GM19043 (cell line): ENCODE measurements at regions not wholly inside any gene's neighbourhood (a gene's known extent, or its start where the extent isn't known, plus 50 kb on each side); places are given as distances from the start of the nearest gene placed in this dataset.
"Not testable (repeated sequence)": the region's sequence is repeated elsewhere in the genome, so short reads cannot be mapped to it uniquely, and the experiment has no call there.

ENCODE experiments used
- ATAC-seq: cut with Tn5 transposase; IDR thresholded peaks from one replicate; pipeline ENCODE4 v1.9.1; 2021; ENCODE audit warnings: low read depth; ENCODE audit not compliant: unreplicated experiment

DNA sequence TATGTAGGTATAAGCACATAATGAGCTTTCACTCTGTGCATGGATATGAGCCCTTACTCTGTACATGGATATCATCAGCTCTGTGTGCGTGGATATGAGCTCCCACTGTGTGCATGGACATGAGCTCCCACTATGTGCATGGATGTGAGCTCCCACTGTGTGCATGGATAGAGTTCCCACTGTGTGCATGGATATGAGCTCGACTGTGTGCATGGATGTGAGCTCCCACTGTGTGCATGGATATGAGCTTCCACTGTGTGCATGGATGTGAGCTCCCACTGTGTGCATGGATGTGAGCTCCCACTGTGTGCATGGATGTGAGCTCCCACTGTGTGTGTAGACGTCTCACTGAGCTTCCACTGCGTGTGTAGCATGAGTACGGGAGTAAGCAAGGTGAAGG is 149.3 kb upstream of the ALKAL2 start:
- ATAC-seq, result no peak

DNA sequence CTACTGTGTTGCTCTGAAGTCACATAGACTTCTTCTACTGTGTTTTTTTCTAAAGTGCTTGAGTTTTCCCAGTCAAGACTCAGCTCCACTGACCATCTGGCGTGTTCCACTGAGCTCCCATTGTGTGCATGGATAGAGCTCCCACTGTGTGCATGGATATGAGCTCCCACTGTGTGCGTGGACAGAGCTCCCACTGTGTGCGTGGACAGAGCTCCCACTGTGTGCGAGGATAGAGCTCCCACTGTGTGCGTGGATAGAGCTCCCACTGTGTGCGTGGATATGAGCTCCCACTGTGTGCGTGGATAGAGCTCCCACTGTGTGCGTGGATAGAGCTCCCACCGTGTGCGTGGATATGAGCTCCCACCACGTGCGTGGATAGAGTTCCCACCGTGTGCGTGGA is 148.3 kb upstream of the ALKAL2 start:
- no peak for ATAC-seq

DNA sequence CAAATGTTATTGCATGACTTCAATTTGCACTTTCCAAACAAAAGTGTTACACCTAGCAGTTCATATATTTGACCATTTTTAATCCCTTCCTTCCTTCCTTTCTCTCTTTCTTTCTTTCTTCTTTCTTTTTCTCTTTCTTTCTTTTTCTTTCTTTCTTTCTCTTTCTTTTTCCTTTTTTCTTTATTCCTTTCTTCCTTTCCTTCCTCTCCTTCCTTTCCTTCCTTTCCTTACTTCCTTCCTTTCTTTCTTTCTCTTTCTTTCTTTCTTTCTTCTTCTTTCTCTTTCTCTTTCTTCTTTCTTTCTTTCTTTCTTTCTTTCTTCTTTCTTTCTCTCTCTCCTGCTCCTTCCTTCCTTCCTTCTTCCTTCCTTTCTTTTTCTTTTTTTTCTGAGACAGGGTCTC is 146.7 kb upstream of the ALKAL2 start:
- ATAC-seq, result no peak

DNA sequence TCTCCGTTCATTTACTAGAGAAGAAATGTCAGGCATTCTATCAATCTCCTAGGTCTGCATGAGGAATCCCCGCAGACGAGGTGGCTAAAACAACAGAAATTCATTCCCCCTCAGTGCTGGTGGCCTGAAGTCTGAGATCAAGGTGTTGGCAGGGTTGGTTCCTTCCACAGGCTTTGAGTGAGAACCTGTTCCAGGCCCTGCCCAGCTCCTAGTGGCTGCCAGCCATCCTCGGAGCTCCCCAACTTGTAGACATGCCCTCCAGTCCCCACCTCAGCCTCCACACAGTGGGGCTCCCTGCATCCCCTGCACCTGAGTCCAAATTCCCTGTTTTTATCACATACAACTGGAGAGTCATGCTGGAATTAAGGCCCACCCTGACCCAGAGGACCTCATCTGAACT is 145.3 kb upstream of the ALKAL2 start:
- ATAC-seq, result no peak

DNA sequence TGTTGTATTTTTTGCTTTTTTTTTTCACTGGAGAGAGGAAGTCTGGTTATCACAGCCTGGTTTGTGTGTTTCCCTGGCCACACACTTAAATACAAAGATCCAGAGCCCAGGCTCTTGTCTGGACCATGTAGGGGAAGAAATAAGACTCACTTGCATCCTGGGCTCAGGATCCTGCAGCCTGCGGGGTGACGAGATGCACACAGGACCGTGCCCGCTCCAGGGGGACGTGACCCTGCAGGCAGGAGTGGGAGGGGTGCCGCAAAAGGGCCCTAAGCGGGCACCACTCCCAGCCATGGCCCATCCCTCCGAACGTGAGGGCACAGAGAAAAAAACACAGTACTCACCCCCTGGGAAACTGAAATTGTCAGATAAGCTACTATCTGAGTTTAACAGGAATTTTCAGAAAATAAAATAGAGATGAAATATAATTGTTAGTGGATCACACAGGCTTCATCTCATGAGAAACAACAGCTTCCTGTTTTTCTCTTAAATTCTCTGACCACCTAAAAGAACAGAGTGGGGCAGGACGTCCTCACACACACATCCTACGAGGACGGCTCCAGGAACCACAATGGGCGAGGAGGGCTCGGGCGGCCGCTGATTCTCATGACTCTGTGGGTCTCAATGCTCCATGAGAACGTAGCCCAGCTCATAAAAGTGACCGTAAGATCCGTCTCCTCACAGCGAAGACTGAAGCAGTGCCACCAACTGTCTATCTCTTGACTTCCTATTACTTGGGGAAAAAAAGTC is 142.6 kb upstream of the ALKAL2 start:
- ATAC-seq, result no peak

DNA sequence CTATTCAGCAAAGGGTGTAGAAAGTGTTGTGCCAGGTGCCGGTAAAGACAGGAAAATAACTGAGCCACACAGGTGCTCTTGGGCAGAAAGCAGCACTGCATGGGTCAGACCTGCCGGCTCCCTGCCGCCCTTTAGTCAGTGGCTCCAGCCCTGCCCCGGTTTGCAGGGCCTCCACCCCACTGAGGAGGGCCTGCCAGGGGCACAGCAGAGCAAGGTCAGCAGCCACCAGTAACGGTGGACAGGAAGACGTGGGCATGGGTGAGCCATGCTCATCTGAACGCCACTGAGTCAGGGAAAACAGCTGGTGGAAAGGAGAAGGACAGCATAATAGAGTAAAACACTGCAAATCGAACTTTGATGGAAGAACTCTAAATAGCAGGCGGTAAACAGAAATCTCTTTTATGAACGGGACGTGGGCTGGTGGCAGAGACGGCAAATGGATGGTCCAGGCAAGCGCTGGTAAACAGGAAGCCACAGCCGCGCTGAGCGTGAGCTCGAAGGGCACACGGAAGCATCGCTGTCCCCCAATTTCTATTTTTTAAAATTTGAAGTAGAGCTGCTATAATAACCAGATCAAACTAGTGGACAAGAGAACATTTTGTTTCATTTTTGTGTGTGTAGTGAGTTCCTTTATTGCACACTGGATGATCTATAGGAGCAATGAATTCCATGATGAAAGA is 141.8 kb upstream of the ALKAL2 start:
- ATAC-seq, result no peak

DNA sequence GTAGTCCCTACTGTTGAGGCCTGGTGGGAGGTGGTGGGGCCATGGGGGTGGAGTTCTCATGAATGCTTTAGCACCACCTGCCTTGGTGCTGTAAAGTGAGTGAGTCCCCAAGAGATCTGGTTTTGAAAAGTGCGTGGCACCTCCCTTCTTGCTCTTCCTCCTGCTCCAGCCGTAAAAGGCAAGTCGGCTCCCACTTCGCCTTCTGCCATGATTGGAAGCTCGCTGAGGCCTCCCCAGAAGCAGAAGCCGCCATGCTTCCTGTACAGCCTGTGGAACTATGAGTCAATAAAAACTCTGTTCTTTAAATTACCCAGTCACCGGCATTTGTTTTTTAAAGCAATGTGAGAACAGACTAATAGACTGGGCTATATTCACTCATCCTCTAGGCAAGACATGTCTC is 141.3 kb upstream of the ALKAL2 start:
- no peak for ATAC-seq

DNA sequence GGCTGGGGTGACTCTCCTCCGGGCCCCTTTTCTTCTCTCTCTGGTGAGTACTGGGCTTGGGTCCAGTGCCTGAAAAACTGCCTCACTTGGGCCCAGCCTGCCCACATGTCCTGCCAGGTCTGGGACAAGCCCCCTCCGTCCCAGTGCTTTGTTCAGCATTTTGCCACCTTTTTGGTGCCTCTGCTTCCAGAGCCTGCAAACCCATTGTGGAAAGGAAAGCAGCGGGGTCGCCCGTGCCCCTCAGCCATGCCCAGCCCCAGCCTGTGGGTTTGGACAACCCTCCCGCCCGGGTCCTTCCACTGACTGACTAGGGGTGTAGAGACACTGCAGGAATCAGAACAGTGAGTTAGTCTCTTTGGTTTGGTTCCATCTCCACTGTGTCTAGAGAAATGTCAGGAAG is 140.7 kb upstream of the ALKAL2 start:
- no peak for ATAC-seq

DNA sequence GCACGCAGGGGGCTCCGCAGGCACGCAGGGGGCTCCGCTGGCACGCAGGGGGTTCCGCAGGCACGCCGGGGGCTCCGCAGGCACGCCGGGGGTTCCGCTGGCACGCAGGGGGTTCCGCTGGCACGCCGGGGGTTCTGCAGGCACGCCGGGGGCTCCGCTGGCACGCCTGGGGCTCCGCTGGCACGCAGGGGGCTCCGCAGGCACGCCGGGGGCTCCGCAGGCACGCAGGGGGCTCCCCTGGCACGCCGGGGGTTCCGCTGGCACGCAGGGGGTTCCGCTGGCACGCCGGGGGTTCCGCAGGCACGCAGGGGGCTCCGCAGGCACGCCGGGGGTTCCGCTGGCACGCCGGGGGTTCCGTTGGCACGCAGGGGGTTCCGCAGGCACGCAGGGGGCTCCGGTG is 138.8 kb upstream of the ALKAL2 start:
- not testable (repeated sequence) for ATAC-seq

DNA sequence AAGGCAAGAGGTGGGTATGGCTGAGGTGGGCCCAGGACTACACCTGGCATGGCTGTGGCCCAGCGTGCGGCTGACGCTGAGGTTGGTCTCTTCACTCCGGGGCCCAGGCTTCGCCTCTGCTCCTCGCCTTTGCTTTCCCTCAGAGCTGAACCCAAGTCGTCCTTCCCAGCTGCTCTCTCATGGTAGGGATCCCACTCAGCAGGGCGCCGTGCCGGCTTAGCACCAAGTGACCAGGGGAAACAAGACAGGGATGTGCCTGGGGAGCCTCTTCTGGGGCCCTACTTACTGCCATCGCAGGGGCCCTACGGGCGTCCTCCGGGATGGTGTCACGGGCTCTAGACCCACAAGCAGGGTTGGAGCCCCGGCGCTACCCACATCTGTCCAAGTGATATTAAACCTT is 138.1 kb upstream of the ALKAL2 start:
- ATAC-seq, result no peak

DNA sequence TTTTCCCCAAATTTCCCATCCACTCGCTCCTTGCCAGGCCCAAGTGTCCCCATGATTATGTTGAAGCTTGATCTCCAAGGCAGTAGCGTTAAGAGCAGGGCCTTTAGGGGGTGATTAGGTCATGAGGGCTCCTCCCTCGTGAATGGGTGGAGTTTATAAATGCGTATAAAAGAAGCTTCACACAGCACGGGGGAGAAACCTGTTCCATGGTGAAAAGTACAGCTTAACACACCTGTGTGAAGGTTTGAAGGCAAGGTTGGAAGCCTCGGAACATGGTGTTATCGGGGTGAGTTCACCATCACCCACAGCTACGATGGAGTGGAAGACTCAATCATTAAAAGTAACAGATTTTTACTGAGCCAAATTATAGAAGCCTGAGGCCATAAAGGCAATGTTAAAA is 137.4 kb upstream of the ALKAL2 start:
- no peak for ATAC-seq

DNA sequence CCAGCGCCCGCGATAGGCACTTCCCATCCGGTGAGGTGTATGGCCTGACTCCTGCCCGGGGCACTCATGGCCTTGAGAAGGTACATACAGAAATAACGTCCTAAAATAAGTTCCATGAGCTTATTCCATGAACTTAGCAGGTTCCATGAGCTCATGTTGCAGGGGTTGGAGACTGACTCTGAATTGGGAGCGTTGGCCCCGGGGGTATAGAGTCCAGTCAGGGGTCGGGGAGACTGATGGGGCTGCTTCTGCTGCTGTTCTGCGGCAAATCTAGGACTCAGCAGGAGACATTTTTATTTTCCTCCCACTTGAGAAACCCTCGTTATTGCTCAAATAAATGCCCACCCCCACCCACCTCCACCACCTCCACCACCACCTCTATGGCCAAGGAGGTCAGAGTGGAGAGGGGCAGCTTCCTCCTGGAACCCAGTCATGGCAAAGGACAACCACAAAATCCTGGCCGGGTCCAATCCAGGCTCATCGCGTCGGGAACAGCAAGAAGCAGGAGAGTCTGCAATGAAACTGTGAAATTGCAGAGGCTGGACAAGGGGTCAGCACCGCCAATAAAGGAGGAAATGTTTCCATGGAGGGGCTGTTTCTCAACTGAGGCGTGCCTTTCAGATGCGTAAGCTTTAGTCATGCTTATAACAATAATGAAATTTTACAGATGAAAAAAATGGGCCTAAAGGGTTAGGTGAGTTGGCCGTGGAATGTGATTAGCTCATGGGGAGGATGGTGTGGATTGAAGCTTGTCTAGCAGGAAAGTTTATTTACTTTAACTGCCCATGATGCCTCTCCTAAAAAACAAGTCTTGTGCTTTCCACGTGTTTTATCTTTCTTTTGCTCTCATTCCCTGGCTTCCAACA is 136.6 kb upstream of the ALKAL2 start:
- ATAC-seq, result no peak

DNA sequence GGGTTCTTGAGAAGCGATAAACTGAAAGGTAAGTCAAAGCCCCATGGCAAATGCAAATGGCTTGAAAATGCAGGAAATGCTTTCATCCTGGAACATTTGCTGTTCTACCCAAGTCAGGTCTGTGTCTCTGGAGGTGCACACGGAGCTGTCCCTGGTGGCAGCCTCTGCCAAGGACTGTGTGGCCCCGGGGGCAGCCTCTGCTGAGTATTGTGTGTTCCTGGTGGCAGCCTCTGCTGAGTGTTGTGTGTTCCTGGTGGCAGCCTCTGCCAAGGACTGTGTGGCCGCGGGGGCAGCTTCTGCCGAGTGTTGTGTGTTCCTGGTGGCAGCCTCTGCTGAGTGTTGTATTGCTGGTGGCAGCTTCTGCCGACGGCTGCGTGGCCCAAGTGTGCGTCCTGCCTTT is 135.6 kb upstream of the ALKAL2 start:
- no peak for ATAC-seq

DNA sequence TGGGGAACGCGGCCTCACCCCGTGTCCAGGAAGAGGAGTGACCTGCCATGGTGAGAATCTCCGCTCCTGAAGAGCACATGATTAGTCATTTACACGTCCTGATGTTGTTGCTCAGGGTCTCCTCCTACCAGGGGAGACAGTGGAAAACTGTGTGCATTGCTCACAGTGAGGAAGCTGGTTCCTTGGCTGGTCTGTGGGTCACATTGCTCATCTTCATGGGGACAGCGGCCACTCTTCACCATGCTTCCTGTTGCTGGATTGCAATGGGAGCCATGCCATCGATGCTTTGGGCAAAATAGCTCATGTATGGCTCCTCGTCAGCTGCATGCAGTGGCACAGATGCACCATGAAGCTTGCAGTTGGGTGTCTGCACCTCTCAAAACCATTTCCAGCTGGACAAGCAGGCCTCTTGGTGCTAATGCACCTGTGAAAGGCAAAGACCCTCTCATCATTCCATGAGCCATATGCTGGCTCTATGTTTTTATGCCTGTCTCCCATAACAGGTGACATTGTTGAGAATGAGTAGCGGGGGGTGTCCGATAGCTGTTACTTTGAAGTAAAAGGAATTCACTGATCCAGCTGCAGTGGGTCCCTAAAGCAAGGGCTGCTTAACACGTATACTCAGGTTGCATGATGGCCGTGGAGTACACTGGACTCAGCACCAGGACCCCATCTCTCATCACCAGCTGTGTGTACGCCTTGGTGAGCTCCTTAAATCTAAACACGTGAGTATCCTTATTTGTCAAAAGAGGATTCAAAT is 135.0 kb upstream of the ALKAL2 start:
- no peak for ATAC-seq

DNA sequence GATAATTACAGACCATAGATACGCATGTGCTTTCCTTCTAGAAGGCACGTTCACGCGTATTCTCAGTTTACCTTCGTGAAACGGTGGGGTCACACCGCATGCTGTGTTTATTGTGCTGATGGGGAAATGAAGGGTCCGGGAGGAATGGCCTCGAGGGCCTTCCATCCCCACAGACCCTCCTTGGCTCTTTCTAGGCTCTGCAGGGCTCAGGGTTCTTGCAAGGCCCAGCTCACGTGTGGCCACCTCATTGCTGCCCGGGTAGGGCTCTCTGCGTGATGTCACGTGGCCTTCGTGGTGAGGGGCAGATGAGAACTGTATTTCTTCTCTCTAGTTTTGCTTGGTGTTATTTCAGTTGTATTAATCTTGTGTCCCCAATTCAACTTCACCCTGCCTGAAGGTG is 133.5 kb upstream of the ALKAL2 start:
- ATAC-seq, result no peak

DNA sequence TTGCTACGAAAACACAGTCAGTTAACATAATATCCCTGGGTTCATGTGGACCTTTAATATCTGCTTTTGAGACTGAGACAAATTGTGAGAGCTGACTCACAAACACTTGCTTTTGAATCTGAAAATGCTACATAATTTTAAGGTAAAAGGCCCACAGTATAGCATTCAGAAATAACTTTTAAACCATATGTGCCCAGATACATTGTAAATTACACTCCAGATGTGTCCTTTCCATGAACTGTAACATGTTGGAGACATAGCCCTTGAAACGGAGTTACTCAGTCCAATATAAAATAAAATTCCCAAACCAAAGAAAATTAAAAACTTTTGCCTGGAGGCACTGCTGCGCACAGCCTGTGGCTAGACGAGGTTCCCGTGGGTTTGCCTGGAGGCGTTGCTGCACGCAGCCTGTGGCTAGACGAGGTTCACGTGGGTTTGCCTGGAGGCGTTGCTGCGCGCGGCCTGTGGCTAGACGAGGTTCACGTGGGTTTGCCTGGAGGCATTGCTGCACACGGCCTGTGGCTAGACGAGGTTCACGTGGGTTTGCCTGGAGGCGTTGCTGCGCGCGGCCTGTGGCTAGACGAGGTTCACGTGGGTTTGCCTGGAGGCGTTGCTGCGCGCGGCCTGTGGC is 131.9 kb upstream of the ALKAL2 start:
- no peak for ATAC-seq

DNA sequence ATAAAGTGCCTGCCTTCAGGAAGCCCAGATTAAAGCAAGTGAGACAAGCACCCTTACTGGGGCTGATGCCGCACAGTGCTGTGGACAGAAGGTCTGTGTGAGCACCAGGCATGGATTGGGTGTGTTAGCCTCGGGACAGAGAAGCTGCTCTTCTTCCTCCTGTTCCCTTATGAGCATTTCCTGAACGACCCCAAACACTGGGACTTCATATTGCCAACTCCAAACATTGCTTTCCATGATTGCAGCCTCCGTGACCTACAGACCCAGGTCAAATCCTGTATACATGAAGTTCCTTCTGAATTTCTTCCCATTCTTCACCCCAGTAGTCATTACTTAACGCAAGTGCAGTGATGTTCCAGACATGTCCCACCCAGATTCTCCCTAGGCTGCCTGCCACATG is 129.8 kb upstream of the ALKAL2 start:
- no peak for ATAC-seq

DNA sequence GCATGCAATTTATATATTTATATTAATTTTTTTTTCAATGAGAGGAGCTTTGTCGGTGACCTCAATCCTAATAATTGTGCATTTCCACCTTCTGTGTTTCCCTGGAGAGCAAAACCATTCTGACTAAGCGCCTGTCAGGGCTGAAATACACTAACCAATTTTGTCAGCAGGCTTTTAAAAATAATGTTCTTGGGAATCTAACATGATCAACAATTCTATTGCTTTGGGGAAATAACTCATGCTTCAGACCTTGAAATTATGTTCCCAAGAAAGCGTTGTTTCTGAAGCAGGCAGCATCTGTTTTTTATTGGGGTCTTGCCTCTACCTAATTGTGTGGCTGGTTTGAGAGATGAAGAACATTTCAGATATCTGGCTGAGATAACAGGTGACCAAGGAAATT is 129.1 kb upstream of the ALKAL2 start:
- ATAC-seq, result no peak

DNA sequence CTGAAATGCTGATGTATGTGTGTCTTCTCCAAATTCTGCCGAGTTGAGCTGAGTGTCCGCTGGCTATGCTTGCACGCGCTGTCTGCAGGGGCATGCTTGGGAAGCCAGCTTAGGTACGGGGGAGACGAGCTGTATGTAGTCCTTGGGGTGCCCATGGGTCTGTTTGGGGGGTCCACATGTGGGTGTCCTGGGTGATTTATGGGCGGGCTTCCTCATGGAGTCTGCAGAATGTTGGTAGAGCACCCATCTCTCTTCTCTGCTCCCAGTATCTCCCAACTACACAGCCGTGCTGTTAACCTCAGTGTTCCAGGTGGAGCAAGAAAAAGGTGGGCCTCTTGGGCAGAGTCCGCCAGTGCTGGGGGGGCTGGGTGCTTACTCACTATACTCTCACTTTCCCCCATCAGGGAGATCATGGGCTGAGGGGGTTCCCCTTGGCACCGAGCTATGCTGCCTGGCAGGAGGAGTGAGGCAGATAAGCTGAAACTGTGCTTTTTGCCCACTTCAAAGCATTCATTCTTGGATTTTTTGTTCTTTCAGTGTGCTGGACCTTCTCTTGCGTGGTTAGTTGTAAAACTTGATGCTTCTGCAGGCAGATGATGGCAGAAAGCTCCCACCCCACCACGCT is 128.2 kb upstream of the ALKAL2 start:
- no peak for ATAC-seq

DNA sequence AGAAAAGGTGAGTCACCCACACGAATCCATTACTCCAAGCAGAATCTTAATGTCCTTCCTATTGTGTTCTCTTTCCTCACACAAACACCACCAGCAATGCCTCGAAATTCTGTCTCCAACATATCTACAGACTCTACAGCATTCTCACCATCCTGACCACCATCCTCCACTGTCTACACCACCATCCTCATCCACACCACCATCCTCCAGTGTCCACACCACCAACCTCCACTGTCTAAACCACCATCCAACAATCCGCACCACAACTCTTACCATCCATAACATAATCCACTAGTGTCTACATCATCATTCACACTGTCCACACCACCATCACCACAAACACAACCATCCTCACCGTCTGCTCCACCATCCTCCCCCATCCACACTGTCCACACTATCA is 121.6 kb upstream of the ALKAL2 start:
- ATAC-seq, result no peak
